Duodenal mucosa (tissue), 2 donors: ENCODE measurements at regions not wholly inside any gene's neighbourhood (a gene's known extent, or its start where the extent isn't known, plus 50 kb on each side); places are given as distances from the start of the nearest gene placed in this dataset.

ENCODE experiments used
- H3K27ac ChIP-seq: one replicate; pipeline ENCODE4 v1.7.0; 2013; ENCODE audit warnings: low read depth, low read length
- H3K27me3 ChIP-seq, 2 donors: one replicate each; pipeline ENCODE4 v1.7.0; 2013; ENCODE audit warnings: low read length in 2 of 2, control low read depth in 1 of 2; ENCODE audit not compliant: insufficient read depth in 2 of 2, control insufficient read depth in 1 of 2
- H3K36me3 ChIP-seq, 2 donors: one replicate each; pipeline ENCODE4 v1.7.0; 2013; ENCODE audit warnings: low read length in 2 of 2, control low read depth in 1 of 2; ENCODE audit not compliant: insufficient read depth in 2 of 2, control insufficient read depth in 1 of 2
- H3K4me1 ChIP-seq, 2 donors: one replicate each; pipeline ENCODE4 v1.7.0; 2013; ENCODE audit warnings: low read length in 2 of 2, control low read depth in 1 of 2; ENCODE audit not compliant: insufficient read depth in 2 of 2, control insufficient read depth in 1 of 2
- H3K4me3 ChIP-seq, 2 donors: one replicate each; pipeline ENCODE4 v1.7.0; 2013; ENCODE audit warnings: low read length in 2 of 2, low read depth in 1 of 2
- H3K9ac ChIP-seq, 2 donors: one replicate each; pipeline ENCODE4 v1.7.0; 2013; ENCODE audit warnings: low read length in 2 of 2, low read depth in 1 of 2
- H3K9me3 ChIP-seq, 2 donors: one replicate each; pipeline ENCODE4 v1.7.0; 2013; ENCODE audit warnings: low read length in 2 of 2, control low read depth in 1 of 2; ENCODE audit not compliant: control insufficient read depth in 1 of 2

- no peaks in the 10 kb centered on the region for H3K36me3 ChIP-seq
- H3K27ac ChIP-seq = no peak overlapping the region
- H3K4me1 ChIP-seq = no peaks in the 10 kb centered on the region
- H3K27me3 ChIP-seq = no peaks in the 10 kb centered on the region
- H3K4me3 ChIP-seq = no peak overlapping the region
- H3K9me3 ChIP-seq = no peaks in the 10 kb centered on the region
- no peak overlapping the region for H3K9ac ChIP-seq
Measured at GRCh38 chr15:46258056-46258455, 623.2 kb downstream of the SQOR start.

- Histone ChIP-seq H3K9ac (no peak overlapping the region), H3K36me3 (no peaks in the 10 kb centered on the region), H3K4me1 (no peaks in the 10 kb centered on the region), H3K4me3 (no peak overlapping the region), H3K9me3 (no peaks in the 10 kb centered on the region), H3K27me3 (no peaks in the 10 kb centered on the region), H3K27ac (no peak overlapping the region)
Measured at GRCh38 chr15:46260937-46261336, 626.1 kb downstream of the SQOR start.

GRCh38 chr15:46265664-46266347 lies 631.0 kb downstream of the SQOR start:
- Histone ChIP-seq H3K4me3 (no peak overlapping the region), H3K9ac (no peak overlapping the region), H3K27ac (no peak overlapping the region), H3K27me3 (no peaks in the 10 kb centered on the region), H3K36me3 (no peaks in the 10 kb centered on the region), H3K9me3 (no peaks in the 10 kb centered on the region), H3K4me1 (no peaks in the 10 kb centered on the region)

- Histone ChIP-seq H3K27ac (no peak overlapping the region), H3K9me3 (no peaks in the 10 kb centered on the region), H3K4me3 (no peak overlapping the region), H3K36me3 (no peaks in the 10 kb centered on the region), H3K4me1 (no peaks in the 10 kb centered on the region), H3K9ac (no peak overlapping the region), H3K27me3 (no peaks in the 10 kb centered on the region)
Measured at GRCh38 chr15:46266661-46267060, 631.8 kb downstream of the SQOR start.

GRCh38 chr15:46270481-46271147 lies 635.8 kb downstream of the SQOR start:
- Histone ChIP-seq H3K4me3 (no peak overlapping the region), H3K36me3 (no peaks in the 10 kb centered on the region), H3K9ac (no peak overlapping the region), H3K27ac (no peak overlapping the region), H3K4me1 (no peaks in the 10 kb centered on the region), H3K27me3 (no peaks in the 10 kb centered on the region), H3K9me3 (no peaks in the 10 kb centered on the region)

GRCh38 chr15:46275701-46276100 lies 640.9 kb downstream of the SQOR start:
- Histone ChIP-seq H3K9me3 (no peaks in the 10 kb centered on the region), H3K27me3 (no peaks in the 10 kb centered on the region), H3K36me3 (no peaks in the 10 kb centered on the region), H3K9ac (no peak overlapping the region), H3K4me1 (no peaks in the 10 kb centered on the region), H3K4me3 (no peak overlapping the region), H3K27ac (no peak overlapping the region)

- no peaks in the 10 kb centered on the region for H3K27me3 ChIP-seq
Measured at GRCh38 chr15:46277451-46277850, 642.6 kb downstream of the SQOR start.

GRCh38 chr15:46278062-46278461 lies 643.2 kb downstream of the SQOR start:
- Histone ChIP-seq H3K4me3 (no peak overlapping the region), H3K36me3 (no peaks in the 10 kb centered on the region), H3K4me1 (no peaks in the 10 kb centered on the region), H3K9ac (no peak overlapping the region), H3K27me3 (no peaks in the 10 kb centered on the region), H3K27ac (no peak overlapping the region), H3K9me3 (no peaks in the 10 kb centered on the region)

More at GRCh38 chr15:46277451-46277850, 642.6 kb downstream of the SQOR start:
- Histone ChIP-seq H3K4me3 (no peak overlapping the region), H3K36me3 (no peaks in the 10 kb centered on the region), H3K9me3 (no peaks in the 10 kb centered on the region), H3K9ac (no peak overlapping the region), H3K4me1 (no peaks in the 10 kb centered on the region), H3K27ac (no peak overlapping the region)

GRCh38 chr15:46278486-46279090 lies 643.8 kb downstream of the SQOR start:
- H3K4me3 ChIP-seq = no peak overlapping the region
- no peaks in the 10 kb centered on the region for H3K36me3 ChIP-seq

GRCh38 chr15:46280762-46281542 lies 646.1 kb downstream of the SQOR start:
- Histone ChIP-seq H3K36me3 (no peaks in the 10 kb centered on the region), H3K4me1 (no peaks in the 10 kb centered on the region), H3K27ac (no peak overlapping the region), H3K9ac (no peak overlapping the region), H3K4me3 (no peak overlapping the region), H3K9me3 (no peaks in the 10 kb centered on the region), H3K27me3 (no peaks in the 10 kb centered on the region)

More at GRCh38 chr15:46278486-46279090, 643.8 kb downstream of the SQOR start:
- Histone ChIP-seq H3K27me3 (no peaks in the 10 kb centered on the region), H3K9me3 (no peaks in the 10 kb centered on the region), H3K27ac (no peak overlapping the region), H3K9ac (no peak overlapping the region), H3K4me1 (no peaks in the 10 kb centered on the region)
